ENCODE measurements at regions not wholly inside any gene's neighbourhood (a gene's known extent, or its start where the extent isn't known, plus 50 kb on each side); places are given as distances from the start of the nearest gene placed in this dataset.

- no peak for TF ChIP-seq CTCF (IDR thresholded peaks at IDR 0.05)
- DNase-seq (no peak), ATAC-seq (no peak)
- intact Hi-C loops (cut with DNase I, micrococcal nuclease): no loop called here
- H3K36me3 ChIP-seq (ENCODE audit: low read depth): no peaks in the 10 kb centered on the region
- no peak overlapping the region for H3K4me3 ChIP-seq
- no peaks in the 10 kb centered on the region for H3K4me1 ChIP-seq (ENCODE audit: low read depth)
- no peaks in the 10 kb centered on the region for H3K9me3 ChIP-seq
Measured at GRCh38 chr22:27273853-27274252, 527.7 kb downstream of the MN1 start.

- intact Hi-C loops (cut with DNase I, micrococcal nuclease): no loop called here
- DNase-seq (no peak), ATAC-seq (no peak)
- H3K4me3 ChIP-seq: no peak overlapping the region
- TF ChIP-seq CTCF (IDR thresholded peaks at IDR 0.05): no peak
- H3K9me3 ChIP-seq: no peaks in the 10 kb centered on the region
- no peaks in the 10 kb centered on the region for H3K36me3 ChIP-seq (ENCODE audit: low read depth)
- no peaks in the 10 kb centered on the region for H3K4me1 ChIP-seq (ENCODE audit: low read depth)
Measured at GRCh38 chr22:27274770-27275449, 526.6 kb downstream of the MN1 start.

- no peak for DNase-seq
- no peak overlapping the region for H3K4me3 ChIP-seq
- no peaks in the 10 kb centered on the region for H3K36me3 ChIP-seq (ENCODE audit: low read depth)
- no peak for TF ChIP-seq CTCF (IDR thresholded peaks at IDR 0.05)
- no peaks in the 10 kb centered on the region for H3K9me3 ChIP-seq
- no peaks in the 10 kb centered on the region for H3K4me1 ChIP-seq (ENCODE audit: low read depth)
- ATAC-seq: no peak
- intact Hi-C loops (cut with DNase I, micrococcal nuclease): no loop called here
Measured at GRCh38 chr22:27278946-27279345, 522.6 kb downstream of the MN1 start.

- DNase-seq (no peak), ATAC-seq (no peak)
- intact Hi-C loops (cut with DNase I, micrococcal nuclease): no loop called here
- Histone ChIP-seq H3K9me3 (no peaks in the 10 kb centered on the region), H3K36me3 (ENCODE audit: low read depth) (no peaks in the 10 kb centered on the region), H3K4me3 (no peak overlapping the region), H3K4me1 (ENCODE audit: low read depth) (no peaks in the 10 kb centered on the region)
- no peak for TF ChIP-seq CTCF (IDR thresholded peaks at IDR 0.05)
Measured at GRCh38 chr22:27283240-27283639, 518.3 kb downstream of the MN1 start.

GRCh38 chr22:27283714-27284113 lies 517.8 kb downstream of the MN1 start:
- no peaks in the 10 kb centered on the region for H3K36me3 ChIP-seq (ENCODE audit: low read depth)
- no peak overlapping the region for H3K4me3 ChIP-seq
- DNase-seq (no peak), ATAC-seq (no peak)
- intact Hi-C loops (cut with DNase I, micrococcal nuclease): no loop called here
- no peaks in the 10 kb centered on the region for H3K9me3 ChIP-seq
- H3K4me1 ChIP-seq (ENCODE audit: low read depth): no peaks in the 10 kb centered on the region
- TF ChIP-seq CTCF (IDR thresholded peaks at IDR 0.05): no peak

- DNase-seq: no peak
- ATAC-seq: no peak
- no peaks in the 10 kb centered on the region for H3K4me1 ChIP-seq (ENCODE audit: low read depth)
- H3K36me3 ChIP-seq (ENCODE audit: low read depth): no peaks in the 10 kb centered on the region
- no peak for TF ChIP-seq CTCF (IDR thresholded peaks at IDR 0.05)
- intact Hi-C loops (cut with DNase I, micrococcal nuclease): no loop called here
- no peak overlapping the region for H3K4me3 ChIP-seq
- H3K9me3 ChIP-seq: no peaks in the 10 kb centered on the region
Measured at GRCh38 chr22:27284324-27284723, 517.2 kb downstream of the MN1 start.
